Spleen (tissue), 7 donors: ENCODE measurements at regions not wholly inside any gene's neighbourhood (a gene's known extent, or its start where the extent isn't known, plus 50 kb on each side); places are given as distances from the start of the nearest gene placed in this dataset.

Source experiments
- CTCF ChIP-seq, 11 experiments: fragments of 200-600 bp in 7 of 11; fragments of 450-650 bp in 4 of 11; sonication (generic) in 4 of 11; IDR thresholded peaks in 8 of 11; conservative IDR thresholded peaks in 3 of 11; 1 replicate in 7 of 11; 2 replicates in 4 of 11; pipeline versions ENCODE4 v1.4.0 to v1.8.0; 2016 to 2021; ENCODE audit warnings: antibody characterized with exemption in 11 of 11, inconsistent platforms in 4 of 11, mild to moderate bottlenecking in 1 of 11
- POLR2AphosphoS5 ChIP-seq, 3 donors: sonication (generic); formaldehyde crosslinking; IDR thresholded peaks; one replicate each; pipeline ENCODE4 v1.5.1; 2017; ENCODE audit warnings: antibody characterized with exemption in 3 of 3
- donor health status: DM: no; HTN: no; CAD: no; lungs with moderate emphysema.
- donor health status: DM: no; HTN: no; CAD: no.
- donor health status: DM: no; HTN: no; CAD: no.

- TF ChIP-seq CTCF (IDR thresholded peaks at IDR 0.05 in 8 of 11, conservative IDR thresholded peaks at IDR 0.05 in 3 of 11) (no peak), POLR2AphosphoS5 (IDR thresholded peaks at IDR 0.05) (no peak)
Observed at GRCh38 chr3:197365586-197365985, 67.2 kb upstream of the DLG1 start.
